Erythroblast (primary cell): ENCODE measurements at regions not wholly inside any gene's neighbourhood (a gene's known extent, or its start where the extent isn't known, plus 50 kb on each side); places are given as distances from the start of the nearest gene placed in this dataset.

ENCODE experiments used
- GATA1 ChIP-seq: IDR thresholded peaks from 2 replicates; pipeline ENCODE4 v1.6.1; 2011; ENCODE audit warnings: low read depth, mild to moderate bottlenecking, control low read depth, low read length, moderate library complexity
- POLR2A ChIP-seq: IDR thresholded peaks from 2 replicates; pipeline ENCODE4 v1.6.1; 2011; ENCODE audit warnings: mild to moderate bottlenecking, low read length

- no peak for TF ChIP-seq POLR2A
- TF ChIP-seq GATA1 = no peak
Observed at GRCh38 chr13:58806401-58806800, 1174.9 kb downstream of the PCDH17 start.
